IMR-90 (cell line): ENCODE measurements at regions not wholly inside any gene's neighbourhood (a gene's known extent, or its start where the extent isn't known, plus 50 kb on each side); places are given as distances from the start of the nearest gene placed in this dataset.

ENCODE experiments used
- ATAC-seq: fragments of 200-7000 bp; cut with Tn5 transposase; 2 replicates; pipeline ENCODE4 v1.9.1; 2020; ENCODE audit warnings: low read depth, mild to moderate bottlenecking, moderate library complexity
- BruUV-seq: library from RNA; stranded (reverse); fragments of 400-500 nt; replicated peaks from 2 replicates; lab custom pipeline; 2021; lab: Mats Ljungman, UMichigan
- CTCF ChIA-PET: fragments of 300-600 bp; formaldehyde crosslinking; extraction: SDS; loops from one replicate; lab custom pipeline; 2021; ENCODE audit warnings: antibody characterized with exemption; lab: Yijun Ruan, JAX
- POLR2A ChIA-PET: fragments of 300-600 bp; sonication (Branson Sonifier 250); formaldehyde crosslinking; loops from one replicate; lab custom pipeline; 2022; ENCODE audit warnings: antibody characterized with exemption; ENCODE audit not compliant: unreplicated experiment; lab: Charles Lee
- DNase-seq: peaks from one replicate; pipeline ENCODE4 v3.0.0; 2013
- H2AFZ ChIP-seq: replicated peaks from 2 replicates; pipeline ENCODE3; 2013; ENCODE audit warnings: low read length, mild to moderate bottlenecking; ENCODE audit not compliant: poor library complexity
- H2AK5ac ChIP-seq: 2 replicates; pipeline ENCODE4 v1.6.1; 2013; ENCODE audit warnings: low read depth, low read length, inconsistent platforms
- H2AK9ac ChIP-seq: replicated peaks from 2 replicates; pipeline ENCODE3; 2013; ENCODE audit warnings: mild to moderate bottlenecking, low read depth, low read length, moderate library complexity; ENCODE audit not compliant: poor library complexity
- H2BK120ac ChIP-seq: 2 replicates; pipeline ENCODE4 v1.6.1; 2013; ENCODE audit warnings: low read depth, low read length, inconsistent platforms
- H2BK15ac ChIP-seq: 3 replicates; pipeline ENCODE4 v1.6.1; 2013; ENCODE audit warnings: low read depth, low read length, inconsistent platforms
- H2BK20ac ChIP-seq: 2 replicates; pipeline ENCODE4 v1.6.1; 2013; ENCODE audit warnings: low read depth, mild to moderate bottlenecking, inconsistent platforms, low read length, moderate library complexity
- H2BK5ac ChIP-seq: 2 replicates; pipeline ENCODE4 v1.6.1; 2013; ENCODE audit warnings: mild to moderate bottlenecking, low read depth, low read length, inconsistent platforms; ENCODE audit not compliant: poor library complexity, severe bottlenecking
- H3K14ac ChIP-seq: replicated peaks from 2 replicates; pipeline ENCODE4 v1.6.1; 2013; ENCODE audit warnings: low read depth, low read length, inconsistent platforms
- H3K18ac ChIP-seq: 2 replicates; pipeline ENCODE4 v1.6.1; 2013; ENCODE audit warnings: low read depth, low read length, control low read depth
- H3K23ac ChIP-seq: 2 replicates; pipeline ENCODE4 v1.6.1; 2013; ENCODE audit warnings: low read depth, low read length, inconsistent platforms
- H3K27ac ChIP-seq: 2 replicates; pipeline ENCODE4 v1.5.1; 2013; ENCODE audit warnings: mild to moderate bottlenecking, control low read depth, low read length; ENCODE audit not compliant: insufficient read depth
- H3K27me3 ChIP-seq: 2 replicates; pipeline ENCODE4 v1.6.1; 2013; ENCODE audit warnings: low read length; ENCODE audit not compliant: control insufficient read depth, insufficient read depth
- H3K36me3 ChIP-seq: 2 replicates; pipeline ENCODE4 v1.6.1; 2013; ENCODE audit warnings: low read length, mixed read lengths; ENCODE audit not compliant: control insufficient read depth, insufficient read depth
- H3K4ac ChIP-seq: 2 replicates; pipeline ENCODE4 v1.6.1; 2013; ENCODE audit warnings: low read depth, low read length, inconsistent platforms
- H3K4me1 ChIP-seq: 2 replicates; pipeline ENCODE4 v1.6.1; 2013; ENCODE audit warnings: low read length, mixed read lengths; ENCODE audit not compliant: control insufficient read depth, insufficient read depth
- H3K4me2 ChIP-seq: 2 replicates; pipeline ENCODE4 v1.6.1; 2013; ENCODE audit warnings: low read depth, mild to moderate bottlenecking, control low read depth, low read length, moderate library complexity
- H3K4me3 ChIP-seq: 2 replicates; pipeline ENCODE4 v1.5.1; 2013; ENCODE audit warnings: low read depth, mild to moderate bottlenecking, control low read depth, low read length, moderate library complexity; ENCODE audit not compliant: insufficient read depth
- H3K56ac ChIP-seq: 2 replicates; pipeline ENCODE4 v1.6.1; 2013; ENCODE audit warnings: low read length, inconsistent platforms; ENCODE audit not compliant: insufficient read depth; ENCODE audit errors: extremely low read depth
- H3K79me1 ChIP-seq, 2 experiments: 2 replicates each; pipeline ENCODE4 v1.6.1; 2013; ENCODE audit warnings: low read length in 2 of 2, inconsistent platforms in 1 of 2, low read depth in 1 of 2
- H3K9ac ChIP-seq: 2 replicates; pipeline ENCODE4 v1.6.1; 2013; ENCODE audit warnings: low read depth, low read length, control low read depth
- H3K9me1 ChIP-seq: 2 replicates; pipeline ENCODE4 v1.6.1; 2013; ENCODE audit warnings: low read length, inconsistent platforms; ENCODE audit not compliant: insufficient read depth
- H3K9me3 ChIP-seq: 2 replicates; pipeline ENCODE4 v1.6.1; 2013; ENCODE audit warnings: low read length; ENCODE audit not compliant: control insufficient read depth, insufficient read depth
- H4K20me1 ChIP-seq: 2 replicates; pipeline ENCODE4 v1.6.1; 2013; ENCODE audit warnings: low read length, inconsistent platforms; ENCODE audit not compliant: insufficient read depth
- H4K5ac ChIP-seq: 2 replicates; pipeline ENCODE4 v1.6.1; 2013; ENCODE audit warnings: mild to moderate bottlenecking, low read depth, low read length, control low read depth
- H4K8ac ChIP-seq, 2 experiments: 2 replicates each; pipeline ENCODE4 v1.6.1; 2013; ENCODE audit warnings: low read depth in 2 of 2, low read length in 2 of 2, control low read depth in 1 of 2, inconsistent platforms in 1 of 2
- H4K91ac ChIP-seq: 2 replicates; pipeline ENCODE4 v1.6.1; 2013; ENCODE audit warnings: low read depth, low read length, inconsistent platforms; ENCODE audit not compliant: insufficient read depth
- BHLHE40 ChIP-seq: fragments of 150-350 bp; IDR thresholded peaks from 2 replicates; pipeline ENCODE4 v1.6.1; 2016; ENCODE audit warnings: mild to moderate bottlenecking, low read depth, low read length
- CHD1 ChIP-seq: IDR thresholded peaks from 2 replicates; pipeline ENCODE4 v1.6.1; 2012; ENCODE audit warnings: low read depth, low read length, improper control_type of control experiment
- MAFK ChIP-seq: IDR thresholded peaks from 2 replicates; pipeline ENCODE4 v1.6.1; 2012; ENCODE audit warnings: low read depth, low read length, improper control_type of control experiment
- MAZ ChIP-seq: IDR thresholded peaks from 2 replicates; pipeline ENCODE4 v1.6.1; 2012; ENCODE audit warnings: low read depth, mild to moderate bottlenecking, low read length, improper control_type of control experiment, moderate library complexity, borderline replicate concordance
- NFE2L2 ChIP-seq: fragments of 150-350 bp; IDR thresholded peaks from 2 replicates; pipeline ENCODE4 v1.6.1; 2016; ENCODE audit warnings: low read depth, mild to moderate bottlenecking, low read length
- POLR2A ChIP-seq: IDR thresholded peaks from 2 replicates; pipeline ENCODE4 v1.6.1; 2012; ENCODE audit warnings: mild to moderate bottlenecking, low read depth, low read length
- RAD21 ChIP-seq: IDR thresholded peaks from 2 replicates; pipeline ENCODE4 v1.6.1; 2012; ENCODE audit warnings: low read length, improper control_type of control experiment
- RCOR1 ChIP-seq: IDR thresholded peaks from 2 replicates; pipeline ENCODE4 v1.6.1; 2012; ENCODE audit warnings: mild to moderate bottlenecking, low read length, improper control_type of control experiment; ENCODE audit not compliant: insufficient replicate concordance
- WGBS, 2 experiments: methylation state at CpG; one replicate each; pipeline versions ENCODE4 v1.1.5 to v1.1.7; 2013; ENCODE audit warnings: missing lambda C conversion rate in 2 of 2; ENCODE audit not compliant: insufficient read length in 1 of 2; ENCODE audit errors: extremely low coverage in 2 of 2; 5-methylcytosine and 5-hydroxymethylcytosine counted together
- dilution Hi-C: fragments of 300-500 bp; cut with HindIII; formaldehyde crosslinking; loops from one replicate; pipeline ENCODE4 v1.14.3; 2018; ENCODE audit warnings: low sequenced_read_pairs; ENCODE audit not compliant: unreplicated experiment
- in situ Hi-C: fragments of 300-500 bp; cut with MboI; formaldehyde crosslinking; loops from 3 replicates; pipeline ENCODE4 v1.14.3; 2019; ENCODE audit warnings: low sequenced_read_pairs, inconsistent platforms, mixed read lengths
- intact Hi-C: fragments of 100-400 bp; cut with micrococcal nuclease; formaldehyde crosslinking; loops from 2 replicates; pipeline ENCODE4 v1.10.0; 2022
- TF ChIP-seq, protein P1 (sequence below): fragments of 150-350 bp; IDR thresholded peaks from 2 replicates; pipeline ENCODE4 v1.6.1; 2016; ENCODE audit warnings: low read depth, mild to moderate bottlenecking, low read length, moderate library complexity, borderline replicate concordance
- TF ChIP-seq, protein P2 (sequence below): fragments of 150-350 bp; IDR thresholded peaks from 2 replicates; pipeline ENCODE4 v1.6.1; 2017; ENCODE audit warnings: mild to moderate bottlenecking, antibody characterized with exemption, low read length, low read depth

- H4K5ac ChIP-seq: no peak overlapping the region
- BruUV-seq: no TSS peak
- no peak overlapping the region for H2AFZ ChIP-seq
- no peak overlapping the region for H2AK5ac ChIP-seq
- H4K8ac ChIP-seq: no peak overlapping the region
- intact Hi-C loops: no loop called here
- H3K23ac ChIP-seq: no peak overlapping the region
- no peak for DNase-seq
- ChIA-PET POLR2A (no interaction called here), CTCF (no interaction called here)
- no peak overlapping the region for H2AK9ac ChIP-seq
- no peak overlapping the region for H2BK15ac ChIP-seq
- H3K79me1 ChIP-seq: no peaks in the 10 kb centered on the region
- no peak overlapping the region for H3K4me2 ChIP-seq
- H3K36me3 ChIP-seq: no peaks in the 10 kb centered on the region
- H2BK120ac ChIP-seq: no peak overlapping the region
- no peak for ATAC-seq
- H3K14ac ChIP-seq: no peak overlapping the region
- H3K27ac ChIP-seq: no peak overlapping the region
- H3K9me1 ChIP-seq: no peaks in the 10 kb centered on the region
- no peaks in the 10 kb centered on the region for H3K9me3 ChIP-seq
- no peak overlapping the region for H2BK5ac ChIP-seq
- no peak overlapping the region for H3K56ac ChIP-seq
- in situ Hi-C loops: loop anchor here (25.0 kb wide), 1 partner anchor 450 kb away; no protein-coding TSS in a partner anchor
- no peak for TF ChIP-seq POLR2A
- TF ChIP-seq, protein P1, sequence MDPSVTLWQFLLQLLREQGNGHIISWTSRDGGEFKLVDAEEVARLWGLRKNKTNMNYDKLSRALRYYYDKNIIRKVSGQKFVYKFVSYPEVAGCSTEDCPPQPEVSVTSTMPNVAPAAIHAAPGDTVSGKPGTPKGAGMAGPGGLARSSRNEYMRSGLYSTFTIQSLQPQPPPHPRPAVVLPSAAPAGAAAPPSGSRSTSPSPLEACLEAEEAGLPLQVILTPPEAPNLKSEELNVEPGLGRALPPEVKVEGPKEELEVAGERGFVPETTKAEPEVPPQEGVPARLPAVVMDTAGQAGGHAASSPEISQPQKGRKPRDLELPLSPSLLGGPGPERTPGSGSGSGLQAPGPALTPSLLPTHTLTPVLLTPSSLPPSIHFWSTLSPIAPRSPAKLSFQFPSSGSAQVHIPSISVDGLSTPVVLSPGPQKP: no peak
- no peak for TF ChIP-seq CHD1
- TF ChIP-seq MAZ: no peak
- TF ChIP-seq BHLHE40: no peak
- no peak for TF ChIP-seq RCOR1
- TF ChIP-seq NFE2L2: no peak
- TF ChIP-seq MAFK: no peak
- TF ChIP-seq, protein P2, sequence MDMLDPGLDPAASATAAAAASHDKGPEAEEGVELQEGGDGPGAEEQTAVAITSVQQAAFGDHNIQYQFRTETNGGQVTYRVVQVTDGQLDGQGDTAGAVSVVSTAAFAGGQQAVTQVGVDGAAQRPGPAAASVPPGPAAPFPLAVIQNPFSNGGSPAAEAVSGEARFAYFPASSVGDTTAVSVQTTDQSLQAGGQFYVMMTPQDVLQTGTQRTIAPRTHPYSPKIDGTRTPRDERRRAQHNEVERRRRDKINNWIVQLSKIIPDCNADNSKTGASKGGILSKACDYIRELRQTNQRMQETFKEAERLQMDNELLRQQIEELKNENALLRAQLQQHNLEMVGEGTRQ: no peak
- no peak for TF ChIP-seq RAD21
- no peak overlapping the region for H2BK20ac ChIP-seq
- H3K4me1 ChIP-seq: no peaks in the 10 kb centered on the region; the same call in 1 of the 2 replicates
- no peak overlapping the region for H4K91ac ChIP-seq
- no peaks in the 10 kb centered on the region for H4K20me1 ChIP-seq
- no peaks in the 10 kb centered on the region for H3K27me3 ChIP-seq
- H3K18ac ChIP-seq: no peak overlapping the region
- whole genome bisulfite sequencing, 2 experiments: no CpG with 5 or more reads among the region's 2 CpGs
- H3K9ac ChIP-seq: no peak overlapping the region
- H3K4me3 ChIP-seq: no peak overlapping the region
- no peak overlapping the region for H3K4ac ChIP-seq
- dilution Hi-C loops: no loop called here
Measured at GRCh38 chr7:13737563-13737962, 251.9 kb downstream of the ETV1 start.
